HUES64 (cell line): ENCODE measurements at regions not wholly inside any gene's neighbourhood (a gene's known extent, or its start where the extent isn't known, plus 50 kb on each side); places are given as distances from the start of the nearest gene placed in this dataset.

ENCODE experiments used
- H3K27ac ChIP-seq: 2 replicates; pipeline ENCODE4 v1.7.0; 2013; ENCODE audit warnings: low read depth, low read length, inconsistent platforms
- H3K27me3 ChIP-seq: 2 replicates; pipeline ENCODE4 v1.6.1; 2013; ENCODE audit warnings: mild to moderate bottlenecking, low read length; ENCODE audit not compliant: insufficient read depth
- H3K36me3 ChIP-seq: 2 replicates; pipeline ENCODE4 v1.6.1; 2013; ENCODE audit warnings: mild to moderate bottlenecking, low read length; ENCODE audit not compliant: insufficient read depth
- H3K4me1 ChIP-seq: 2 replicates; pipeline ENCODE4 v1.6.1; 2013; ENCODE audit warnings: mild to moderate bottlenecking, low read length, moderate library complexity; ENCODE audit not compliant: insufficient read depth
- H3K4me3 ChIP-seq: 2 replicates; pipeline ENCODE4 v1.5.1; 2013; ENCODE audit warnings: mild to moderate bottlenecking, low read length, moderate library complexity
- H3K9ac ChIP-seq: 2 replicates; pipeline ENCODE4 v1.6.1; 2013; ENCODE audit warnings: mild to moderate bottlenecking, low read depth, low read length
- H3K9me3 ChIP-seq: 2 replicates; pipeline ENCODE4 v1.6.1; 2013; ENCODE audit warnings: low read depth, low read length; ENCODE audit not compliant: insufficient read depth
- WGBS: fragments of 150-250, 120-280 bp; methylation state at CpG from one replicate; pipeline ENCODE4 v1.1.7; 2013; ENCODE audit warnings: missing lambda C conversion rate; 5-methylcytosine and 5-hydroxymethylcytosine counted together

GRCh38 chr4:135694066-135694465 lies 1492.5 kb upstream of the PABPC4L start:
- Histone ChIP-seq H3K27me3 (no peaks in the 10 kb centered on the region), H3K36me3 (no peaks in the 10 kb centered on the region), H3K27ac (no peak overlapping the region), H3K9ac (no peak overlapping the region), H3K4me1 (no peaks in the 10 kb centered on the region), H3K9me3 (no peaks in the 10 kb centered on the region), H3K4me3 (no peak overlapping the region)
- WGBS: no CpG with 5 or more reads among the region's 2 CpGs

DNA sequence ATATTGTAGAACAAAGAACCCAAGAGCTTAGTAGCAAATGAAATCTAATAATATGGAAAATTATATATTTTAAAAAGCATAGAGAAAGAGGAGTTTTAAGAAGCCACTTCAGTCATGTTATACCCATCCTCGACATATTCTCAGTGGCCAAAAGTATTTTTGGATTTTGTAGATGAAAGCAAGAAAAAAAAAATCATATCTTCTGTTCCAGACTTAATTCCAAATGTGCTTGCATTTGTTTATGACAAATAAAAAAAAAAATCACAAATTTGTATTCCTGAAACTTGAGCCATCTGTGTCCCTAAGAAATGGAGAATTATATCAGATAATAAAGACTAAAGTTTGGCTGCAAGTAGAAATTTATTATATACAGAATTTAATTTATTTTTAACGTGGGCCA lies 1482.4 kb upstream of the PABPC4L start:
- Histone ChIP-seq H3K4me1 (no peaks in the 10 kb centered on the region), H3K9me3 (no peaks in the 10 kb centered on the region), H3K4me3 (no peak overlapping the region), H3K27me3 (no peaks in the 10 kb centered on the region), H3K27ac (no peak overlapping the region), H3K36me3 (no peaks in the 10 kb centered on the region), H3K9ac (no peak overlapping the region)
- no CpG with 5 or more reads among the region's 2 CpGs for WGBS

DNA sequence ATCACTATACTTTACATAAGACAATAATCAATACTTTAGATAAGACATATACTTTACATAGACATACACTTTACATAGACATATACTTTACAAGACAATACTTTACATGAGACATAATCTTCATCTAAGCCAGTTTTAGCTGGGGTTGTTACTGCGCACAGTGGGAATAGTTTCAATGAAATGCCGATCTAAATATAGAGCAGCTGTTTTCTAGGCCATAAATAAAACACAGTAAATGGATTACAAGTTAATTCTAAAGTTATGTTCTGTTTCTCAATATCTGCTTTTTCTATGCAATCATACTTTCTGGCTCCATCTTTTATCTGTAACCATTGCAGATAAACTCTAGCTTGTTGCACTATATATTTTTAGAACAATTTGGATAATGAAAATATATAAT lies 1470.6 kb upstream of the PABPC4L start:
- no peak overlapping the region for H3K4me3 ChIP-seq
- 92% methylated on average over 2 of the region's 2 CpGs for WGBS
- no peaks in the 10 kb centered on the region for H3K27me3 ChIP-seq
- H3K27ac ChIP-seq: no peak overlapping the region
- no peaks in the 10 kb centered on the region for H3K36me3 ChIP-seq
- no peaks in the 10 kb centered on the region for H3K4me1 ChIP-seq
- H3K9ac ChIP-seq: no peak overlapping the region
- no peaks in the 10 kb centered on the region for H3K9me3 ChIP-seq

GRCh38 chr4:135670548-135670947 lies 1469.0 kb upstream of the PABPC4L start:
- Histone ChIP-seq H3K27ac (no peak overlapping the region), H3K4me1 (no peaks in the 10 kb centered on the region), H3K9me3 (no peaks in the 10 kb centered on the region), H3K27me3 (no peaks in the 10 kb centered on the region), H3K4me3 (no peak overlapping the region), H3K9ac (no peak overlapping the region), H3K36me3 (no peaks in the 10 kb centered on the region)
